Midbrain (tissue), 1 donor: ENCODE measurements at regions not wholly inside any gene's neighbourhood (a gene's known extent, or its start where the extent isn't known, plus 50 kb on each side); places are given as distances from the start of the nearest gene placed in this dataset.

Source experiments
- DNase-seq: peaks from one replicate; lab custom pipeline; 2025; lab: John Stamatoyannopoulos, UW

GRCh38 chr2:43086451-43087221 lies 139.8 kb downstream of the ZFP36L2 start:
- no peak for DNase-seq

- DNase-seq = no peak
These were observed 140.5 kb downstream of the ZFP36L2 start for GRCh38 chr2:43085929-43086328.

GRCh38 chr2:43085505-43085904 lies 140.9 kb downstream of the ZFP36L2 start:
- no peak for DNase-seq

- no peak for DNase-seq
These were observed 141.7 kb downstream of the ZFP36L2 start for GRCh38 chr2:43084699-43085091.

- DNase-seq = peak; percentile 49
These were observed 142.4 kb downstream of the ZFP36L2 start for GRCh38 chr2:43083710-43084698.

- no peak for DNase-seq
These were observed 143.3 kb downstream of the ZFP36L2 start for GRCh38 chr2:43082903-43083677.

- peak; percentile 33 for DNase-seq
These were observed 144.1 kb downstream of the ZFP36L2 start for GRCh38 chr2:43082111-43082894.

GRCh38 chr2:43081131-43081765 lies 145.2 kb downstream of the ZFP36L2 start:
- DNase-seq = no peak

GRCh38 chr2:43080571-43081021 lies 145.8 kb downstream of the ZFP36L2 start:
- DNase-seq = no peak

GRCh38 chr2:43078781-43079755 lies 147.3 kb downstream of the ZFP36L2 start:
- no peak for DNase-seq

GRCh38 chr2:43078301-43078700 lies 148.1 kb downstream of the ZFP36L2 start:
- DNase-seq = no peak

- no peak for DNase-seq
These were observed 148.5 kb downstream of the ZFP36L2 start for GRCh38 chr2:43077876-43078275.

GRCh38 chr2:43076676-43077075 lies 149.7 kb downstream of the ZFP36L2 start:
- DNase-seq = no peak

- DNase-seq = no peak
These were observed 150.4 kb downstream of the ZFP36L2 start for GRCh38 chr2:43075811-43076585.

GRCh38 chr2:43075054-43075593 lies 151.3 kb downstream of the ZFP36L2 start:
- no peak for DNase-seq

- DNase-seq = no peak
These were observed 151.8 kb downstream of the ZFP36L2 start for GRCh38 chr2:43074592-43075053.

GRCh38 chr2:43074052-43074451 lies 152.4 kb downstream of the ZFP36L2 start:
- no peak for DNase-seq

- no peak for DNase-seq
These were observed 153.0 kb downstream of the ZFP36L2 start for GRCh38 chr2:43073401-43073825.
